ENCODE measurements at regions not wholly inside any gene's neighbourhood (a gene's known extent, or its start where the extent isn't known, plus 50 kb on each side); places are given as distances from the start of the nearest gene placed in this dataset.

- Histone ChIP-seq H4K8ac (ENCODE audit: low read depth in 2 of 2, low read length in 2 of 2) (no peak overlapping the region), H3K4me2 (ENCODE audit: low read depth, low read length) (no peak overlapping the region; the same call in 1 of the 2 replicates), H2BK15ac (ENCODE audit: low read depth, low read length) (no peak overlapping the region), H2AFZ (replicated peaks; ENCODE audit: low read length, poor library complexity) (no peak overlapping the region), H3K9me1 (ENCODE audit: insufficient read depth, low read length) (peaks cover 4% of the 10 kb centered on the region; the same call in 1 of the 2 replicates), H2AK9ac (replicated peaks; ENCODE audit: low read depth, low read length, poor library complexity) (no peak overlapping the region), H4K20me1 (ENCODE audit: insufficient read depth, low read length) (no peaks in the 10 kb centered on the region), H3K23ac (ENCODE audit: low read depth, low read length) (no peak overlapping the region), H4K5ac (ENCODE audit: low read depth, low read length) (no peak overlapping the region), H3K36me3 (ENCODE audit: control insufficient read depth, insufficient read depth, low read length) (no peaks in the 10 kb centered on the region), H3K9ac (ENCODE audit: low read depth, low read length) (no peak overlapping the region), H2BK5ac (ENCODE audit: low read depth, low read length, poor library complexity, severe bottlenecking) (no peak overlapping the region), H3K4ac (ENCODE audit: low read depth, low read length) (no peak overlapping the region), H3K4me3 (ENCODE audit: insufficient read depth, low read depth, low read length) (no peak overlapping the region), H3K27ac (ENCODE audit: insufficient read depth, low read length) (no peak overlapping the region), H3K79me1 (ENCODE audit: low read depth in 1 of 2, low read length in 2 of 2) (no peaks in the 10 kb centered on the region), H3K56ac (ENCODE audit: extremely low read depth, insufficient read depth, low read length) (no peak overlapping the region), H4K91ac (ENCODE audit: insufficient read depth, low read depth, low read length) (no peak overlapping the region), H3K27me3 (ENCODE audit: control insufficient read depth, insufficient read depth, low read length) (no peaks in the 10 kb centered on the region), H3K4me1 (ENCODE audit: control insufficient read depth, insufficient read depth, low read length) (no peaks in the 10 kb centered on the region), H2BK120ac (ENCODE audit: low read depth, low read length) (no peak overlapping the region), H3K9me3 (ENCODE audit: control insufficient read depth, insufficient read depth, low read length) (no peaks in the 10 kb centered on the region), H2BK20ac (ENCODE audit: low read depth, low read length) (no peak overlapping the region), H3K14ac (replicated peaks; ENCODE audit: low read depth, low read length) (no peak overlapping the region), H2AK5ac (ENCODE audit: low read depth, low read length) (no peak overlapping the region), H3K18ac (ENCODE audit: low read depth, low read length) (no peak overlapping the region)
- CTCF ChIA-PET = no interaction called here
- intact Hi-C loops (cut with micrococcal nuclease) = no loop called here
- dilution Hi-C loops (cut with HindIII; ENCODE audit: low sequenced_read_pairs, unreplicated experiment) = no loop called here
- peak; percentile 50 for DNase-seq
- POLR2A ChIA-PET (ENCODE audit: unreplicated experiment) = no interaction called here
- ATAC-seq (ENCODE audit: low read depth) = peak; percentile 79
- WGBS, 2 experiments (ENCODE audit: extremely low coverage in 2 of 2, insufficient read length in 1 of 2) = no CpG with 5 or more reads among the region's 1 CpG
- TF ChIP-seq BHLHE40 (IDR thresholded peaks at IDR 0.05; ENCODE audit: low read depth, low read length) = no peak
- in situ Hi-C loops (cut with MboI; ENCODE audit: low sequenced_read_pairs) = no loop called here
- no TSS peak for BruUV-seq (replicated peaks)
Observed at GRCh38 chr4:156516698-156517097, 454.9 kb downstream of the PDGFC start.
